Pons (tissue), 1 donor: ENCODE measurements at regions not wholly inside any gene's neighbourhood (a gene's known extent, or its start where the extent isn't known, plus 50 kb on each side); places are given as distances from the start of the nearest gene placed in this dataset.
"Not testable (repeated sequence)": the region's sequence is repeated elsewhere in the genome, so short reads cannot be mapped to it uniquely, and the experiment has no call there.

Experiments used
- DNase-seq: peaks from one replicate; pipeline ENCODE4 v3.0.0-alpha.2; 2016; ENCODE audit warnings: low spot score

- DNase-seq, result no peak
These were observed 97.4 kb upstream of the ELOVL5 start for GRCh38 chr6:53446151-53446550.

GRCh38 chr6:53441761-53442160 is 93.0 kb upstream of the ELOVL5 start:
- DNase-seq, result no peak

GRCh38 chr6:53441035-53441493 is 92.3 kb upstream of the ELOVL5 start:
- DNase-seq, result peak; percentile 18

- DNase-seq, result peak; percentile 53
These were observed 91.7 kb upstream of the ELOVL5 start for GRCh38 chr6:53440336-53440945.

- peak; percentile 95 for DNase-seq
These were observed 90.8 kb upstream of the ELOVL5 start for GRCh38 chr6:53439556-53439955.

GRCh38 chr6:53437557-53438202 is 88.9 kb upstream of the ELOVL5 start:
- peak; percentile 89 for DNase-seq

- DNase-seq, result no peak
These were observed 88.0 kb upstream of the ELOVL5 start for GRCh38 chr6:53436526-53437303.

- no peak for DNase-seq
These were observed 85.2 kb upstream of the ELOVL5 start for GRCh38 chr6:53433951-53434285.

- no peak for DNase-seq
These were observed 84.7 kb upstream of the ELOVL5 start for GRCh38 chr6:53433261-53433950.

- DNase-seq, result no peak
These were observed 83.8 kb upstream of the ELOVL5 start for GRCh38 chr6:53432318-53433161.

GRCh38 chr6:53431704-53432103 is 83.0 kb upstream of the ELOVL5 start:
- DNase-seq, result no peak

- no peak for DNase-seq
These were observed 80.7 kb upstream of the ELOVL5 start for GRCh38 chr6:53429401-53429800.

- DNase-seq, result no peak
These were observed 80.1 kb upstream of the ELOVL5 start for GRCh38 chr6:53428886-53429285.

GRCh38 chr6:53426667-53427270 is 78.0 kb upstream of the ELOVL5 start:
- DNase-seq, result no peak

- DNase-seq, result no peak
These were observed 77.4 kb upstream of the ELOVL5 start for GRCh38 chr6:53426117-53426516.

GRCh38 chr6:53424976-53425718 is 76.4 kb upstream of the ELOVL5 start:
- DNase-seq, result no peak

GRCh38 chr6:53424300-53424699 is 75.5 kb upstream of the ELOVL5 start:
- DNase-seq, result no peak

- not testable (repeated sequence) for DNase-seq
These were observed 74.8 kb upstream of the ELOVL5 start for GRCh38 chr6:53423560-53423959.

GRCh38 chr6:53419026-53419425 is 70.3 kb upstream of the ELOVL5 start:
- no peak for DNase-seq

- DNase-seq, result no peak
These were observed 69.5 kb upstream of the ELOVL5 start for GRCh38 chr6:53418288-53418687.

GRCh38 chr6:53417141-53417540 is 68.4 kb upstream of the ELOVL5 start:
- DNase-seq, result no peak
